ENCODE measurements at regions not wholly inside any gene's neighbourhood (a gene's known extent, or its start where the extent isn't known, plus 50 kb on each side); places are given as distances from the start of the nearest gene placed in this dataset.
"Not testable (repeated sequence)": the region's sequence is repeated elsewhere in the genome, so short reads cannot be mapped to it uniquely, and the experiment has no call there.

DNA sequence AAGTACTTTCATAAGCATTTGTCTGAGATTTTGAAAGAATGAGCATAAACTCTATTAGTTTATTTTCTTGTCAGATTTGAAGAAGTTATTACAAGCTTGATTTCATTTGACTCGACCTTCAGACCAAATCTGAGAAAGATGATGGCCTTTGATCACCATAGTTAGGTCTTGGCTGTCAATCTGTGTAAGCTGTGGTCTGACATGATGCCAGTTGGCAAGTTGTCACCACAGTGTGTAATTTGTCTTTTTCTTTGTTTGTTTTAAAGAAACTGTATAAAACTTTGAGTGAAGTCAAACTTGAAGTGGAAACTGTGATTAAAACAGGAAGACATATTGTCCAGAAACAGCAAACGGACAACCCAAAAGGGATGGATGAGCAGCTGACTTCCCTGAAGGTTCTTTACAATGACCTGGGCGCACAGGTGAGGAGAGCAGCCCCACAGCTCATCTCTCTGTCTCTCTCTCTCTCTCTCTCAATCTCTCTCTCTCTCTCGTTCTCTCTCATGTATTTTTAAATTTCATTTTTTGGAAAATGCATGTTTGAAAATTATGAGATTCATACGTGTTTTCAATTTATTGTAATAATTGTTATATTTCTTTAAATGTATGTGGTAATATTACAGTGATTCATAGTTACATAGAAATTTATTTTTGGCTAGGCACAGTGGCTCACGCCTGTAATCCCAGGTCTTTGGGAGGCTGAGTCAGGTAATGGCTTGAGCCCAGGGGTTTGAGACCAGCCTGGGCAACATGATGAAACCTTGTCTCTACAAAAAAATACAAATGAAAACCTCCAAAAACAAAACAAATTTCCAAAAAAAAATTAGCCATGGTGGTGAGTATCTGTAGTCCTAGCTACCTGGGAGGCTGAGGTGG, 208.1 kb downstream of the UTRN start:
- Histone ChIP-seq H3K27ac (ENCODE audit: low read depth, low read length, severe bottlenecking) (no peak overlapping the region), H3K4me3 (ENCODE audit: extremely low read depth, insufficient read depth, low read length, poor library complexity, severe bottlenecking) (no peak overlapping the region), H3K4me1 (ENCODE audit: control insufficient read depth, insufficient read depth, low read length, poor library complexity, severe bottlenecking) (no peaks in the 10 kb centered on the region), H3K9me3 (ENCODE audit: control insufficient read depth, low read length) (no peaks in the 10 kb centered on the region), H3K36me3 (ENCODE audit: control insufficient read depth, insufficient read depth, low read length) (peaks cover 57% of the 10 kb centered on the region)
- WGBS, 2 experiments (ENCODE audit: insufficient coverage in 2 of 2), result 89 to 100% methylated on average over 3 of the region's 6 CpGs

DNA sequence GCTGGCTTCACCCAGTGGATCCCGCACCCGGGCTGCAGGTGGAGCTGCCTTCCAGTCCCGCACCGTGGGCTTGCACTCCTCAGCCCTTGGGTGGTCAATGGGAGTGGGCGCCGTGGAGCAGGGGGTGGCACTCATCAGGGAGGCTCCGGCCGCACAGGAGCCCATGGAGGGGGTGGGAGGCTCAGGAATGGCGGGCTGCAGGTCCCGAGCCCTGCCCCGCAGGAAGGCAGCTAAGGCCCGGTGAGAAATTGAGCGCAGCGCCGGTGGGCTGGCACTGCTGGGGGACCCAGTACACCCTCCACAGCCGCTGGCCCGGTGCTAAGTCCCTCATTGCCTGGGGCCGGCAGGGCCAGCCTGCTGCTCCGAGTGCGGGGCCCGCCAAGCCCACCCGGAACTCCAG, 209.9 kb downstream of the UTRN start:
- not testable (repeated sequence) for H3K27ac ChIP-seq (ENCODE audit: low read depth, low read length, severe bottlenecking); H3K9me3 ChIP-seq (ENCODE audit: control insufficient read depth, low read length); H3K4me3 ChIP-seq (ENCODE audit: extremely low read depth, insufficient read depth, low read length, poor library complexity, severe bottlenecking); H3K4me1 ChIP-seq (ENCODE audit: control insufficient read depth, insufficient read depth, low read length, poor library complexity, severe bottlenecking)
- WGBS, 2 experiments (ENCODE audit: insufficient coverage in 2 of 2), result 98% methylated on average over 14 to 18 of the region's 22 CpGs
- peaks cover 59% of the 10 kb centered on the region for H3K36me3 ChIP-seq (ENCODE audit: control insufficient read depth, insufficient read depth, low read length)

DNA sequence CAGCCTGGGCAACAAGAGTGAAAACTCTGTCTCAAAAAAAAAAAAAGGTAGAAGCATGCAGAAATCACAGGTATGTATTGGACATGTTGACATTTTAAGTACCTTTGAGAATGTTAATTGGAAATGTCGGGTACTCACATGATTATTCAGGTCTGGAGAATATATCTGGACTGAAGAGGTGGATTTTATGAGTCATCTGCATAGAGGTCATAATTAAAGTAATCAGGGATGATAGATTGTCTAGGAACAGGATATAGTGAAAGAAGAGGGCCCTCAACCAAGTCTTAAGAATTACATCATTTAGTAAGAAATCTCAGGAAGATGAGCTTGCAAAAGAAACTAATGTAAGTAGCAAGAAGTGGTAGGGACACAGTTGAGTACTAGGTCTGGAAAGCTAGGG, 212.5 kb downstream of the UTRN start:
- Histone ChIP-seq H3K4me3 (ENCODE audit: extremely low read depth, insufficient read depth, low read length, poor library complexity, severe bottlenecking) (no peak overlapping the region), H3K4me1 (ENCODE audit: control insufficient read depth, insufficient read depth, low read length, poor library complexity, severe bottlenecking) (no peaks in the 10 kb centered on the region), H3K36me3 (ENCODE audit: control insufficient read depth, insufficient read depth, low read length) (peaks cover 48% of the 10 kb centered on the region), H3K27ac (ENCODE audit: low read depth, low read length, severe bottlenecking) (no peak overlapping the region), H3K9me3 (ENCODE audit: control insufficient read depth, low read length) (no peaks in the 10 kb centered on the region)
- WGBS, 2 experiments (ENCODE audit: insufficient coverage in 2 of 2), result 100% methylated on average over 1 of the region's 1 CpG

DNA sequence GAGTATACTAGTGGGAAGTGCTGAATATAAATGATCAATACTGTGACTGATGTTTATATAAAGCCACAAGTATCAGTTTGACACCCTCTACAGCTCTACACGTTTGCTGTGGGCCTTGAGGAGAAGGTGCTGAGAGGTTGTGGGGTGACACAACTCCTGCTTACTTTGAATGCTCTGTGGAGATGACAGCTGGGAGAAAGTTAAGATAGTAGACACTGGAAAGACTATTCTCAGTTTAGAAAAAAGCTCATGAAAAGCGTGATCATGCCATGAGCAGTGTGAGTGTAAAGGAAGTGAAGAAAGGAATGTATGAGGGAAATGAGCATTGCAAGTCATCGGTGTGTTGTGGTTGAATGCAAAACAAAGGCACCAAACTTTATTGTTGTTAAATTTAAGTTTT, 215.8 kb downstream of the UTRN start:
- Histone ChIP-seq H3K4me3 (ENCODE audit: extremely low read depth, insufficient read depth, low read length, poor library complexity, severe bottlenecking) (no peak overlapping the region), H3K27ac (ENCODE audit: low read depth, low read length, severe bottlenecking) (no peak overlapping the region), H3K36me3 (ENCODE audit: control insufficient read depth, insufficient read depth, low read length) (peaks cover 38% of the 10 kb centered on the region), H3K9me3 (ENCODE audit: control insufficient read depth, low read length) (peaks cover 7% of the 10 kb centered on the region), H3K4me1 (ENCODE audit: control insufficient read depth, insufficient read depth, low read length, poor library complexity, severe bottlenecking) (no peaks in the 10 kb centered on the region)
- WGBS, 2 experiments (ENCODE audit: insufficient coverage in 2 of 2), result 50 to 93% methylated on average over 1 to 2 of the region's 3 CpGs

DNA sequence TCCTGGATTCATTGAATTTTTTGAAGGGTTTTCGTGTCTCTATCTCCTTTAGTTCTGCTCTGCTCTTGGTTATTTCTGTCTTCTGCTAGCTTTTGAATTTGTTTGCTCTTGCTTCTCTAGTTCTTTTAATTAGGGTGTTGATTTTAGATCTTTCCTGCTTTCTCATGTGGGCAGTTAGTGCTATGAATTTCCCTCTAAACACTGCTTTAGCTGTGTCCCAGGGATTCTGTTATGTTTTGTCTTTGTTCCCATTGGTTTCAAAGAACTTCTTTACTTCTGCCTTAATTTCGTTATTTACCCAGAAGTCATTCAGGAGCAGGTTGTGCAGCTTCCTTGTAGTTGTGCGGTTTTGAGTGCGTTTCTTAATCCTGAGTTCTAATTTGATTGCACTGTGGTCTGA, 220.1 kb downstream of the UTRN start:
- not testable (repeated sequence) for H3K4me1 ChIP-seq (ENCODE audit: control insufficient read depth, insufficient read depth, low read length, poor library complexity, severe bottlenecking); H3K27ac ChIP-seq (ENCODE audit: low read depth, low read length, severe bottlenecking); H3K9me3 ChIP-seq (ENCODE audit: control insufficient read depth, low read length); H3K4me3 ChIP-seq (ENCODE audit: extremely low read depth, insufficient read depth, low read length, poor library complexity, severe bottlenecking)
- peaks cover 19% of the 10 kb centered on the region for H3K36me3 ChIP-seq (ENCODE audit: control insufficient read depth, insufficient read depth, low read length)
- WGBS, 2 experiments (ENCODE audit: insufficient coverage in 2 of 2), result 90 to 95% methylated on average over 2 to 4 of the region's 4 CpGs

DNA sequence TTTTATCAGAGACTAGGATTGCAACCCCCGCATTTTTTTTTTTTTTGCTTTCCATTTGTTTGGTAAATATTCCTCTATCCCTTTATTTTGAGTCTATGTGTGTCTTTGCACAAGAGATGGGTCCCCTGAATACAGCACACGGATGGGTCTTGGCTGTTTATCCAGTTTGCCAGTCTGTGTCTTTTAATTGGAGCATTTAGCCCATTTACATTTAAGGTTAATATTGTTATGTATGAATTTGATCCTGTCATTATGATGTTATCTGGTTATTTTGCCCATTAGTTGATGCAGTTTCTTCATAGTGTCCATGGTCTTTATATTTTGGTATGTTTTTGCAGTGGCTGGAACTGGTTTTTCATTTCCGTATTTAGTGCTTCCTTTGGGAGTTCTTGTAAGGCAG, 220.9 kb downstream of the UTRN start:
- peaks cover 14% of the 10 kb centered on the region for H3K36me3 ChIP-seq (ENCODE audit: control insufficient read depth, insufficient read depth, low read length)
- WGBS, 2 experiments (ENCODE audit: insufficient coverage in 2 of 2), result 100% methylated on average over 1 to 2 of the region's 3 CpGs
- H3K27ac ChIP-seq (ENCODE audit: low read depth, low read length, severe bottlenecking); H3K4me1 ChIP-seq (ENCODE audit: control insufficient read depth, insufficient read depth, low read length, poor library complexity, severe bottlenecking); H3K4me3 ChIP-seq (ENCODE audit: extremely low read depth, insufficient read depth, low read length, poor library complexity, severe bottlenecking); H3K9me3 ChIP-seq (ENCODE audit: control insufficient read depth, low read length): not testable (repeated sequence)

DNA sequence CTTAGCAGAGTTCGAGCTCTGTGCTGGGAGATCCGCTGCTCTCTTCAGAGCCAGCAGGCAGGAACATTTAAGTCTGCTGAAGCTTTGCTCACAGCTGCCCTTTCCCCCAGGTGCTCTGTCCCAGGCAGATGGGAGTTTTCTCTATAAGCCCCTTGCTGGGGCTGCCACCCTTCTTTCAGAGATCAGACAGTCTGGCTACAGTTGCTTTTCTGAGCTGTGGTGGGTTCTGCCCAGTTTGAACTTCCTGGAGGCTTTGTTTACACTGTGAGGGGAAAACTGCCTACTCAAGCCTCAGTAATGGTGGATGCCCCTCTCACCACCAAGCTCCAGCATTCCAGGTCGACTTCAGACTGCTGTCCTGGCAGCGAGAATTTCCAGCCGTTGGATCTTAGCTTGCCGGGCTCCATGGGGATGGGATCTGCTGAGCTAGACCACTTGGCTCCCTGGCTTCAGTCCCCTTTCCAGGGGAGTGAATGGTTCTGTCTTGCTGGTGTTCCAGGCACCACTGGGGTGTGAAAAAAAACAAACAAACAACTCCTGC, 222.7 kb downstream of the UTRN start:
- H3K4me3 ChIP-seq (ENCODE audit: extremely low read depth, insufficient read depth, low read length, poor library complexity, severe bottlenecking); H3K27ac ChIP-seq (ENCODE audit: low read depth, low read length, severe bottlenecking); H3K9me3 ChIP-seq (ENCODE audit: control insufficient read depth, low read length); H3K4me1 ChIP-seq (ENCODE audit: control insufficient read depth, insufficient read depth, low read length, poor library complexity, severe bottlenecking): not testable (repeated sequence)
- 78 to 100% methylated on average over 2 to 4 of the region's 6 CpGs for WGBS, 2 experiments (ENCODE audit: insufficient coverage in 2 of 2)
- peaks cover 17% of the 10 kb centered on the region for H3K36me3 ChIP-seq (ENCODE audit: control insufficient read depth, insufficient read depth, low read length)

DNA sequence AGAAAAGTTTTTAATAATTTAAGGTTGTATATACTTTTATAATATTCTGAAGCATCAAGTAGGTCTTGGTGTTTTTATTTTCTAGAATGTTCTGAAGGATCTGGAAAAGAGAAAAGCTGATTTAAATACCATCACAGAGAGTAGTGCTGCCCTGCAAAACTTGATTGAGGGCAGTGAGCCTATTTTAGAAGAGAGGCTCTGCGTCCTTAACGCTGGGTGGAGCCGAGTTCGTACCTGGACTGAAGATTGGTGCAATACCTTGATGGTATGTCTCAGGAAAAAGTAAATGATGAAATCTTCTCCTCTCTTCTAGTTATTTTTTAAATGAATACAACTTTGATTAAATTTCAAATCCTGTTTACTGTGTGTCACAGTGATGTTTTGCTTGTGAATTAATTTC, 225.7 kb downstream of the UTRN start:
- H3K36me3 ChIP-seq (ENCODE audit: control insufficient read depth, insufficient read depth, low read length), result peaks cover 36% of the 10 kb centered on the region
- H3K4me3 ChIP-seq (ENCODE audit: extremely low read depth, insufficient read depth, low read length, poor library complexity, severe bottlenecking), result no peak overlapping the region
- no peak overlapping the region for H3K27ac ChIP-seq (ENCODE audit: low read depth, low read length, severe bottlenecking)
- H3K4me1 ChIP-seq (ENCODE audit: control insufficient read depth, insufficient read depth, low read length, poor library complexity, severe bottlenecking), result no peaks in the 10 kb centered on the region
- WGBS, 2 experiments (ENCODE audit: insufficient coverage in 2 of 2), result 100% methylated on average over 2 of the region's 4 CpGs; no CpG with 5 or more reads in 1 of the 2 experiments
- H3K9me3 ChIP-seq (ENCODE audit: control insufficient read depth, low read length), result no peaks in the 10 kb centered on the region

DNA sequence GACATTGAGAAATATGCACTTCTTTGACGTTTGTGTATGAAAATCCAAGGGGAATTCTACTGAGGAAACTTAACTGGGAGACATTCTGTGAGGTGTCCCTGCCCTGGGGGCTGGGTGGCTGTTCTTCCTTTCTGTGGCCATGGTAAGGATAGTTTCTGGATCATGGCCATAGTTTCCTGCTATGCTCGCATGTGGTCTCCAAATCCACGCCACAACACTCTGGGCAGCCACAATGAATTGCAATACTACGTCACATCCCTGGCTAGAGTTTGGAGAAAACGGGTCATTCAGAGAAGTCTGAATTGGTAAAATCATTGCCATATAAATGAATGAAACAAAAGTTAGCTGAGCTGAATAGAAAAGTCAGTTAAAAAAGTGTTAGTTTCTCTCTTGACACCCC, 230.6 kb downstream of the UTRN start:
- Histone ChIP-seq H3K27ac (ENCODE audit: low read depth, low read length, severe bottlenecking) (no peak overlapping the region), H3K36me3 (ENCODE audit: control insufficient read depth, insufficient read depth, low read length) (peaks cover 49% of the 10 kb centered on the region), H3K4me3 (ENCODE audit: extremely low read depth, insufficient read depth, low read length, poor library complexity, severe bottlenecking) (no peak overlapping the region), H3K4me1 (ENCODE audit: control insufficient read depth, insufficient read depth, low read length, poor library complexity, severe bottlenecking) (no peaks in the 10 kb centered on the region), H3K9me3 (ENCODE audit: control insufficient read depth, low read length) (no peaks in the 10 kb centered on the region)
- WGBS, 2 experiments (ENCODE audit: insufficient coverage in 2 of 2), result 92 to 96% methylated on average over 4 of the region's 5 CpGs

DNA sequence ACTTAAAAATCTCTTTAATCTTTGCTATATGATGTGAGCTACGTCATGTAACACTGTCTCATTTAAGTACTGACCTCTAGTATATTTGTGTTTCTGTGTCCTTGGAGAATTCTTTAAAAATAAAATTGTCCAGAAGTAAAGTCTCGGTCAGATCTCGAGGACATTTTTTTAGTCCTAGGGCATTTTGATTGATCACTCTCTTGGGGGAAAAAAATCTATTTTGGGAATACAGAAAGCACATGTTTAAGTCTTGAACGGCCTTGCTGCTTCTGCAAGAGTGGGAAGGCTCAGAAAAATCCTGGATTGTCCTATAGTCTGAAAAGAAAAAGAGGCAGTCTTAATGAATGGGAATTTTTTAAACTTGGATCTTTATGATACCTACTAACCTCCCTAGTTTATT, 234.3 kb downstream of the UTRN start:
- Histone ChIP-seq H3K4me3 (ENCODE audit: extremely low read depth, insufficient read depth, low read length, poor library complexity, severe bottlenecking) (no peak overlapping the region), H3K4me1 (ENCODE audit: control insufficient read depth, insufficient read depth, low read length, poor library complexity, severe bottlenecking) (no peaks in the 10 kb centered on the region), H3K36me3 (ENCODE audit: control insufficient read depth, insufficient read depth, low read length) (peaks cover 41% of the 10 kb centered on the region), H3K9me3 (ENCODE audit: control insufficient read depth, low read length) (no peaks in the 10 kb centered on the region), H3K27ac (ENCODE audit: low read depth, low read length, severe bottlenecking) (no peak overlapping the region)
- 83 to 93% methylated on average over 2 to 3 of the region's 4 CpGs for WGBS, 2 experiments (ENCODE audit: insufficient coverage in 2 of 2)

DNA sequence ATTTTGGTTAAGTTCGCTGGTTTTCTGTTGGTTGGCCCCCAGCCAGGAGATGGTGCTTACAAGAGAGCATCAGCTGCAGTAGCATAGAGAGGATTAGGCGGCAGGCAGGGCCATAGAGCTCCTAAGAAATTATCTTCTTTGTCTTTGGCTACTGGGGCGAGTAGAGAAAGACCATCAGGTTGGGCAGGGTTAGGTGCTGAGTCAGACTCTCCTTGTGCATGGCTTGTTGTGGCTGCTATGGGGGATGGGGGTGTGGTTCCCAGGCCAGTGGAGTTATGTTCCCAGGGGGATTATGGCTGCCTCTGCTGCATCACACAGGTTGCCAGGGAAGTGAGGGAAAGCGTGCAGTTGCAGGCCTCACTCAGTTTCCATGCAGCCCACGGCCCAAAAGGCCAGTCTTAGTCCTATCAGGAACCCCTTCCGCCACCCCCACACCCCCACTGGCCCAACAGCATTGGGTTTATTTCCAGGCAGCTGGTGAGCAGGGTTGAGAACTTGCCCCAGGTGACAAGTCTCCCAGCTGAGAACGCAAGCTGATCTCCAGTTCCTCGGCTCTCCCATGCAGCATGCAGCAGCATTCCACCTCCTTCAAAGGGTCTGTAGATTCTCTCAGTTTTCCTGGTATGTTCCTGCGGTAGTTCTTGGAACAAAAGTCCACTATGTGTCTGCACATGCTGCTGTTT, 243.7 kb downstream of the UTRN start:
- Histone ChIP-seq H3K4me3 (ENCODE audit: extremely low read depth, insufficient read depth, low read length, poor library complexity, severe bottlenecking) (no peak overlapping the region), H3K27ac (ENCODE audit: low read depth, low read length, severe bottlenecking) (peak overlapping the region; percentile 49), H3K9me3 (ENCODE audit: control insufficient read depth, low read length) (peaks cover 3% of the 10 kb centered on the region), H3K36me3 (ENCODE audit: control insufficient read depth, insufficient read depth, low read length) (peaks cover 29% of the 10 kb centered on the region), H3K4me1 (ENCODE audit: control insufficient read depth, insufficient read depth, low read length, poor library complexity, severe bottlenecking) (peaks cover 7% of the 10 kb centered on the region)
- 91% methylated on average over 5 to 8 of the region's 9 CpGs for WGBS, 2 experiments (ENCODE audit: insufficient coverage in 2 of 2)
